Caki2 (cell line): ENCODE measurements at regions not wholly inside any gene's neighbourhood (a gene's known extent, or its start where the extent isn't known, plus 50 kb on each side); places are given as distances from the start of the nearest gene placed in this dataset.

Experiments
- DNase-seq: peaks from one replicate; pipeline ENCODE4 v3.0.0-alpha.2; 2015; ENCODE audit warnings: low read depth
- in situ Hi-C: cut with HindIII; loops from 2 replicates; pipeline ENCODE4 v1.10.0; 2016; ENCODE audit warnings: low sequenced_read_pairs, low pct_unique_long_range_greater_than_20kb, mixed read lengths

GRCh38 chr4:14952352-14952751 is 49.9 kb upstream of the CPEB2 start:
- DNase-seq, result no peak
- in situ Hi-C loops, result no loop called here
